ENCODE measurements at regions not wholly inside any gene's neighbourhood (a gene's known extent, or its start where the extent isn't known, plus 50 kb on each side); places are given as distances from the start of the nearest gene placed in this dataset.
"Not testable (repeated sequence)": the region's sequence is repeated elsewhere in the genome, so short reads cannot be mapped to it uniquely, and the experiment has no call there.

DNA sequence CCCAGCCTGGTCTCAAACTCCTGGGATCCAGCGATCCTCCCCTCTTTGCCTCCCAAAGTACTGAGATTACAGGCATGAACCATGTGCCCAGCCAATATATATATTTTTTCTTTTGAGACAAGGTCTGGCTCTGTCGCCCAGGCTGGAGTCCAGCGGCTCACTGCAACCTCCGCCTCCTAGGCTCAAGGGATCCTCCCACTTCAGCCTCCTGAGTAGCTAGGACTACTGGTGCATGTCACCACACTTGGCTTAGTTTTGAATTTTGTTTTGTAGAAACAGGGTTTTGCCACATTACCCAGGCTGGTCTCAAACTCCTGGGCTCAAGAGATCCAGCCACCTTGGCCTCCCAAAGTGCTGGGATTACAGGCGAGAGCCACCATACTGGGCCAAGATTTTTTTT lies 78.5 kb upstream of the ACBD5 start:
- TF ChIP-seq, protein P1, sequence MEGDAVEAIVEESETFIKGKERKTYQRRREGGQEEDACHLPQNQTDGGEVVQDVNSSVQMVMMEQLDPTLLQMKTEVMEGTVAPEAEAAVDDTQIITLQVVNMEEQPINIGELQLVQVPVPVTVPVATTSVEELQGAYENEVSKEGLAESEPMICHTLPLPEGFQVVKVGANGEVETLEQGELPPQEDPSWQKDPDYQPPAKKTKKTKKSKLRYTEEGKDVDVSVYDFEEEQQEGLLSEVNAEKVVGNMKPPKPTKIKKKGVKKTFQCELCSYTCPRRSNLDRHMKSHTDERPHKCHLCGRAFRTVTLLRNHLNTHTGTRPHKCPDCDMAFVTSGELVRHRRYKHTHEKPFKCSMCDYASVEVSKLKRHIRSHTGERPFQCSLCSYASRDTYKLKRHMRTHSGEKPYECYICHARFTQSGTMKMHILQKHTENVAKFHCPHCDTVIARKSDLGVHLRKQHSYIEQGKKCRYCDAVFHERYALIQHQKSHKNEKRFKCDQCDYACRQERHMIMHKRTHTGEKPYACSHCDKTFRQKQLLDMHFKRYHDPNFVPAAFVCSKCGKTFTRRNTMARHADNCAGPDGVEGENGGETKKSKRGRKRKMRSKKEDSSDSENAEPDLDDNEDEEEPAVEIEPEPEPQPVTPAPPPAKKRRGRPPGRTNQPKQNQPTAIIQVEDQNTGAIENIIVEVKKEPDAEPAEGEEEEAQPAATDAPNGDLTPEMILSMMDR (IDR thresholded peaks at IDR 0.05; ENCODE audit: extremely low read depth in 1 of 2, insufficient read depth in 1 of 2, low read depth in 1 of 2, low read length in 2 of 2) = not testable (repeated sequence)
- not testable (repeated sequence) for TF ChIP-seq POLR2A (IDR thresholded peaks at IDR 0.05; ENCODE audit: low read depth, low read length); POLR2AphosphoS5 (IDR thresholded peaks at IDR 0.05; ENCODE audit: insufficient read depth, low read depth, low read length); JUN (IDR thresholded peaks at IDR 0.05; ENCODE audit: borderline replicate concordance, insufficient read depth, insufficient read length, low read depth); EZH2 (IDR thresholded peaks at IDR 0.05; ENCODE audit: borderline replicate concordance, low read depth, low read length, severe bottlenecking); MYC (IDR thresholded peaks at IDR 0.05; ENCODE audit: low read depth, low read length); GATA2 (IDR thresholded peaks at IDR 0.05; ENCODE audit: insufficient read depth, insufficient read length, low read depth, low read length)
- TF ChIP-seq, protein P2, sequence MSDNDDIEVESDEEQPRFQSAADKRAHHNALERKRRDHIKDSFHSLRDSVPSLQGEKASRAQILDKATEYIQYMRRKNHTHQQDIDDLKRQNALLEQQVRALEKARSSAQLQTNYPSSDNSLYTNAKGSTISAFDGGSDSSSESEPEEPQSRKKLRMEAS (IDR thresholded peaks at IDR 0.05; ENCODE audit: insufficient read depth, insufficient read length) = not testable (repeated sequence)
